NCI-H2081 (cell line): ENCODE measurements at regions not wholly inside any gene's neighbourhood (a gene's known extent, or its start where the extent isn't known, plus 50 kb on each side); places are given as distances from the start of the nearest gene placed in this dataset.

Experiments
- DNase-seq, 2 experiments: peaks; one replicate each; lab custom pipeline; 2025; lab: John Stamatoyannopoulos, UW

GRCh38 chr6:53744321-53744720 lies 50.5 kb upstream of the LRRC1 start:
- no peak for DNase-seq

- DNase-seq, result no peak
These were observed 53.6 kb upstream of the LRRC1 start for GRCh38 chr6:53741034-53741823.

- DNase-seq, result no peak
These were observed 57.1 kb upstream of the LRRC1 start for GRCh38 chr6:53737746-53738145.

- no peak for DNase-seq
These were observed 58.9 kb upstream of the LRRC1 start for GRCh38 chr6:53735896-53736295.

GRCh38 chr6:53734473-53735299 lies 60.1 kb upstream of the LRRC1 start:
- peak; percentile 3 to 38 for DNase-seq

GRCh38 chr6:53731866-53732636 lies 62.8 kb upstream of the LRRC1 start:
- no peak for DNase-seq

- no peak for DNase-seq
These were observed 64.0 kb upstream of the LRRC1 start for GRCh38 chr6:53730767-53731166.

- peak; percentile 21 to 25 for DNase-seq
These were observed 63.1 kb upstream of the KLHL31 start for GRCh38 chr6:53728570-53729194.

GRCh38 chr6:53727748-53728147 lies 62.2 kb upstream of the KLHL31 start:
- no peak for DNase-seq

GRCh38 chr6:53725791-53726575 lies 60.4 kb upstream of the KLHL31 start:
- peak; percentile 66 to 72 for DNase-seq

GRCh38 chr6:53724501-53724900 lies 58.9 kb upstream of the KLHL31 start:
- DNase-seq, result no peak

- no peak for DNase-seq
These were observed 57.8 kb upstream of the KLHL31 start for GRCh38 chr6:53723331-53723730.

GRCh38 chr6:53721766-53722165 lies 56.2 kb upstream of the KLHL31 start:
- DNase-seq, result no peak

GRCh38 chr6:53718597-53719460 lies 53.3 kb upstream of the KLHL31 start:
- peak; percentile 67 to 81 for DNase-seq

GRCh38 chr6:53717566-53717965 lies 52.0 kb upstream of the KLHL31 start:
- DNase-seq, result no peak

- DNase-seq, result no peak
These were observed 49.9 kb upstream of the KLHL31 start for GRCh38 chr6:53715434-53715833.
